SK-N-SH treated with all-trans-retinoic acid at 6 μM for 48 hours (cell line): ENCODE measurements at regions not wholly inside any gene's neighbourhood (a gene's known extent, or its start where the extent isn't known, plus 50 kb on each side); places are given as distances from the start of the nearest gene placed in this dataset.
A peak's percentile ranks its signal among the peaks of the same experiment; 100 is the strongest.

Experiments
- ATAC-seq: fragments of 200-7000 bp; cut with Tn5 transposase; 3 replicates; pipeline ENCODE4 v1.9.1; 2020; ENCODE audit warnings: mild to moderate bottlenecking, moderate library complexity
- ARNTL ChIP-seq: fragments of 450-650 bp; formaldehyde crosslinking; IDR thresholded peaks from 2 replicates; pipeline ENCODE4 v1.5.0; 2020; ENCODE audit warnings: low read depth, mild to moderate bottlenecking, moderate library complexity, borderline replicate concordance
- BACH2 ChIP-seq: fragments of 250-450 bp; sonication (Bioruptor Pico); IDR thresholded peaks from 2 replicates; pipeline ENCODE4 v1.9.0; 2021; ENCODE audit warnings: mild to moderate bottlenecking, borderline replicate concordance
- CSDC2 ChIP-seq: fragments of 250-450 bp; sonication (Bioruptor Pico); IDR thresholded peaks from 2 replicates; pipeline ENCODE4 v1.5.0; 2020; ENCODE audit warnings: mild to moderate bottlenecking, moderate library complexity
- CSRNP3 ChIP-seq: fragments of 250-450 bp; sonication (Bioruptor Pico); IDR thresholded peaks from 2 replicates; pipeline ENCODE4 v1.5.1; 2021; ENCODE audit warnings: mild to moderate bottlenecking, moderate library complexity
- GLIS3 ChIP-seq: fragments of 250-450 bp; sonication (Bioruptor Pico); IDR thresholded peaks from 2 replicates; pipeline ENCODE4 v1.5.0; 2020; ENCODE audit warnings: mild to moderate bottlenecking, moderate library complexity
- ISL1 ChIP-seq: fragments of 250-450 bp; sonication (Bioruptor Pico); IDR thresholded peaks from 2 replicates; pipeline ENCODE4 v2.1.2; 2022; ENCODE audit warnings: mild to moderate bottlenecking, moderate library complexity
- OSR1 ChIP-seq: fragments of 250-450 bp; sonication (Bioruptor Pico); IDR thresholded peaks from 2 replicates; pipeline ENCODE4 v1.8.0; 2022; ENCODE audit warnings: moderate library complexity, mild to moderate bottlenecking, inconsistent platforms
- PATZ1 ChIP-seq: fragments of 250-450 bp; sonication (Bioruptor Pico); IDR thresholded peaks from 2 replicates; pipeline ENCODE4 v1.8.0; 2020; ENCODE audit warnings: mild to moderate bottlenecking, moderate library complexity, borderline replicate concordance
- RARB ChIP-seq: fragments of 250-450 bp; sonication (Bioruptor Pico); IDR thresholded peaks from 2 replicates; pipeline ENCODE4 v1.8.0; 2021; ENCODE audit warnings: mild to moderate bottlenecking, moderate library complexity
- SNAI2 ChIP-seq: fragments of 250-450 bp; sonication (Bioruptor Pico); IDR thresholded peaks from 2 replicates; pipeline ENCODE4 v1.5.0; 2020; ENCODE audit warnings: mild to moderate bottlenecking, moderate library complexity
- TOX ChIP-seq: fragments of 250-450 bp; sonication (Bioruptor Pico); IDR thresholded peaks from 2 replicates; pipeline ENCODE4 v1.8.0; 2021; ENCODE audit warnings: mild to moderate bottlenecking, moderate library complexity, borderline replicate concordance
- ZC3H10 ChIP-seq: fragments of 250-450 bp; sonication (Bioruptor Pico); IDR thresholded peaks from 2 replicates; pipeline ENCODE4 v1.5.1; 2021; ENCODE audit warnings: mild to moderate bottlenecking, moderate library complexity
- ZFP30 ChIP-seq: fragments of 450-650 bp; formaldehyde crosslinking; IDR thresholded peaks from 2 replicates; pipeline ENCODE4 v1.5.0; 2022; ENCODE audit warnings: mild to moderate bottlenecking, moderate library complexity
- ZNF565 ChIP-seq: fragments of 450-650 bp; formaldehyde crosslinking; conservative IDR thresholded peaks from 2 replicates; pipeline ENCODE4 v1.5.0; 2020; ENCODE audit warnings: low read depth, mild to moderate bottlenecking, moderate library complexity
- ZNF70 ChIP-seq: fragments of 450-650 bp; formaldehyde crosslinking; IDR thresholded peaks from 2 replicates; pipeline ENCODE4 v1.5.0; 2020; ENCODE audit warnings: mild to moderate bottlenecking, moderate library complexity
- ZNF8 ChIP-seq: fragments of 450-650 bp; formaldehyde crosslinking; IDR thresholded peaks from 2 replicates; pipeline ENCODE4 v1.5.0; 2020; ENCODE audit warnings: mild to moderate bottlenecking, moderate library complexity
- TF ChIP-seq, protein P1 (sequence below): fragments of 250-450 bp; sonication (Bioruptor Pico); IDR thresholded peaks from 2 replicates; pipeline ENCODE4 v1.5.0; 2020; ENCODE audit warnings: mild to moderate bottlenecking, moderate library complexity
- TF ChIP-seq, protein P2 (sequence below): fragments of 250-450 bp; sonication (Bioruptor Pico); IDR thresholded peaks from 2 replicates; pipeline ENCODE4 v1.5.1; 2020; ENCODE audit warnings: low read depth, mild to moderate bottlenecking, moderate library complexity
- TF ChIP-seq, protein P3 (sequence below): fragments of 250-450 bp; sonication (Bioruptor Pico); IDR thresholded peaks from 2 replicates; pipeline ENCODE4 v1.8.0; 2021; ENCODE audit warnings: low read depth, mild to moderate bottlenecking, moderate library complexity, borderline replicate concordance

DNA sequence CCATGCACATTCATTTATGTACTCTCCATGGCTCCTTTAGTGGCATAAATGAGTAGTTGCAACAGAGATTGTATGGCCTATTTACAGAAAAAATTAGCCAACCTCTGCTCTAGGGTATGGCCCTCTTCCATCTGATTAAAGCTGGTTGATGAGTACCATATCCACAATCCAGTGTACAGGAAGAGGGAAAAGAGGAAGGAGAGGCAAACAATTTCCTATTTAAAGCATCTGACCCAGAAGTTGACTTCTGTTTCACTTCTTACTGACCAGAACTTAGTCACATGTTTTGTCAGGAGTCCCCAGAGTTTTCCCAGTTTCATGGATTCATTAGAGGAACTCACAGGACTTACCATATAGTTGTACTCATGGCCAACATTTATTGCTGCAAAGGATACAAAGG lies 68.6 kb upstream of the STARD4 start:
- no peak for ATAC-seq
- TF ChIP-seq, protein P1, sequence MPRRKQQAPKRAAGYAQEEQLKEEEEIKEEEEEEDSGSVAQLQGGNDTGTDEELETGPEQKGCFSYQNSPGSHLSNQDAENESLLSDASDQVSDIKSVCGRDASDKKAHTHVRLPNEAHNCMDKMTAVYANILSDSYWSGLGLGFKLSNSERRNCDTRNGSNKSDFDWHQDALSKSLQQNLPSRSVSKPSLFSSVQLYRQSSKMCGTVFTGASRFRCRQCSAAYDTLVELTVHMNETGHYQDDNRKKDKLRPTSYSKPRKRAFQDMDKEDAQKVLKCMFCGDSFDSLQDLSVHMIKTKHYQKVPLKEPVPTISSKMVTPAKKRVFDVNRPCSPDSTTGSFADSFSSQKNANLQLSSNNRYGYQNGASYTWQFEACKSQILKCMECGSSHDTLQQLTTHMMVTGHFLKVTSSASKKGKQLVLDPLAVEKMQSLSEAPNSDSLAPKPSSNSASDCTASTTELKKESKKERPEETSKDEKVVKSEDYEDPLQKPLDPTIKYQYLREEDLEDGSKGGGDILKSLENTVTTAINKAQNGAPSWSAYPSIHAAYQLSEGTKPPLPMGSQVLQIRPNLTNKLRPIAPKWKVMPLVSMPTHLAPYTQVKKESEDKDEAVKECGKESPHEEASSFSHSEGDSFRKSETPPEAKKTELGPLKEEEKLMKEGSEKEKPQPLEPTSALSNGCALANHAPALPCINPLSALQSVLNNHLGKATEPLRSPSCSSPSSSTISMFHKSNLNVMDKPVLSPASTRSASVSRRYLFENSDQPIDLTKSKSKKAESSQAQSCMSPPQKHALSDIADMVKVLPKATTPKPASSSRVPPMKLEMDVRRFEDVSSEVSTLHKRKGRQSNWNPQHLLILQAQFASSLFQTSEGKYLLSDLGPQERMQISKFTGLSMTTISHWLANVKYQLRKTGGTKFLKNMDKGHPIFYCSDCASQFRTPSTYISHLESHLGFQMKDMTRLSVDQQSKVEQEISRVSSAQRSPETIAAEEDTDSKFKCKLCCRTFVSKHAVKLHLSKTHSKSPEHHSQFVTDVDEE, result no peak
- no peak for TF ChIP-seq GLIS3 (CRISPR knock-in tag)

- TF ChIP-seq PATZ1 (CRISPR knock-in tag) (no peak), ZNF70 (CRISPR knock-in tag) (no peak), GLIS3 (CRISPR knock-in tag) (no peak), OSR1 (CRISPR knock-in tag) (no peak), ZC3H10 (CRISPR knock-in tag) (no peak), ZNF8 (CRISPR knock-in tag) (no peak), ARNTL (CRISPR knock-in tag) (no peak), ZFP30 (CRISPR knock-in tag) (no peak), ISL1 (CRISPR knock-in tag) (no peak), SNAI2 (no peak), BACH2 (CRISPR knock-in tag) (no peak)
- TF ChIP-seq, protein P2, sequence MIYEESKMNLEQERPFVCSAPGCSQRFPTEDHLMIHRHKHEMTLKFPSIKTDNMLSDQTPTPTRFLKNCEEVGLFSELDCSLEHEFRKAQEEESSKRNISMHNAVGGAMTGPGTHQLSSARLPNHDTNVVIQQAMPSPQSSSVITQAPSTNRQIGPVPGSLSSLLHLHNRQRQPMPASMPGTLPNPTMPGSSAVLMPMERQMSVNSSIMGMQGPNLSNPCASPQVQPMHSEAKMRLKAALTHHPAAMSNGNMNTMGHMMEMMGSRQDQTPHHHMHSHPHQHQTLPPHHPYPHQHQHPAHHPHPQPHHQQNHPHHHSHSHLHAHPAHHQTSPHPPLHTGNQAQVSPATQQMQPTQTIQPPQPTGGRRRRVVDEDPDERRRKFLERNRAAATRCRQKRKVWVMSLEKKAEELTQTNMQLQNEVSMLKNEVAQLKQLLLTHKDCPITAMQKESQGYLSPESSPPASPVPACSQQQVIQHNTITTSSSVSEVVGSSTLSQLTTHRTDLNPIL, result no peak
- ATAC-seq, result no peak
Measured at GRCh38 chr5:111574311-111574710, 62.0 kb upstream of the STARD4 start.

GRCh38 chr5:111572561-111572960 lies 60.2 kb upstream of the STARD4 start:
- no peak for TF ChIP-seq CSDC2 (CRISPR knock-in tag)
- no peak for TF ChIP-seq RARB (CRISPR knock-in tag)
- TF ChIP-seq ARNTL (CRISPR knock-in tag), result no peak
- no peak for TF ChIP-seq ZNF565
- no peak for TF ChIP-seq CSRNP3 (CRISPR knock-in tag)
- TF ChIP-seq, protein P2, result no peak
- TF ChIP-seq TOX, result no peak
- TF ChIP-seq SNAI2, result no peak
- ATAC-seq, result no peak

DNA sequence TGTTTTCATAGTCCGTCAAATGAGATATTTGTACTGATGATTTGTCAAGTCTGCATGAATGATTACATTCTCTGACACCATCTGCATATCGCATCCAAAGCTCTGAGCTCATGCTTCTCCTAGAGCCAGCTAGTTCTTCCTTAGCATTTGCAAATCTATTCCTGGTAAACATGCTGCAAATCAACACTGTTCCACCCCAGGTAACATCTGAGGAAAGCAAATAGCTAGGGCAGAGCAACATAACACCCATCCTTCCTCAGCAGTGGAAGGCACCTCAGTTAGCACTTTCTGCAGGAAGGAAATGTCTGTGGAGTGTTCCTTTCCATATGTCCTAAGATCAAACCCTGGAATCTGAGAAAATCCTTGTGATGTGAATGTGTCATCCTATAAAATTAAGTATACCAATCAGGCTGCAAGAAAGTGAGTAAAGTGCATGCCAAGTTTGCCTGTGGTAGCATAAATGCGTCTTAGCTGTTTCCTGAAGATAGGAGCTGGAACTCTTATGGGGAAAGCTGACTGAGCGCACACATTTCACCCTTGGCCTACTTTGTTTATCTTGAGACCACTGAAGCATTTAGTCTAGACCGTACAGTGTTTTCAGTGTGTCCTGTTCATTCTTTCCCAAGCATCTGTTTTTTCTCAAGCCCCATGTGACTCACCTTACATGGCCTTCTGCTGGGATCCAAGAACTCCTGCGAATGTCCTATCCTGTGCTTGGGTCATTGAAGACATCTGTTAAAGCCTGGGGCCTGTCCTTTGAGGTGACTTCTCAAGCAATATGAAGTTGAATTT lies 50.9 kb upstream of the STARD4 start:
- ATAC-seq, result peak; percentile 75
- TF ChIP-seq CSDC2 (CRISPR knock-in tag) (peak; percentile 56; the same call in 1 of the 2 replicates), TOX (no peak), OSR1 (CRISPR knock-in tag) (no peak), ISL1 (CRISPR knock-in tag) (peak; percentile 39), CSRNP3 (CRISPR knock-in tag) (no peak), RARB (CRISPR knock-in tag) (no peak)
- TF ChIP-seq, protein P3, sequence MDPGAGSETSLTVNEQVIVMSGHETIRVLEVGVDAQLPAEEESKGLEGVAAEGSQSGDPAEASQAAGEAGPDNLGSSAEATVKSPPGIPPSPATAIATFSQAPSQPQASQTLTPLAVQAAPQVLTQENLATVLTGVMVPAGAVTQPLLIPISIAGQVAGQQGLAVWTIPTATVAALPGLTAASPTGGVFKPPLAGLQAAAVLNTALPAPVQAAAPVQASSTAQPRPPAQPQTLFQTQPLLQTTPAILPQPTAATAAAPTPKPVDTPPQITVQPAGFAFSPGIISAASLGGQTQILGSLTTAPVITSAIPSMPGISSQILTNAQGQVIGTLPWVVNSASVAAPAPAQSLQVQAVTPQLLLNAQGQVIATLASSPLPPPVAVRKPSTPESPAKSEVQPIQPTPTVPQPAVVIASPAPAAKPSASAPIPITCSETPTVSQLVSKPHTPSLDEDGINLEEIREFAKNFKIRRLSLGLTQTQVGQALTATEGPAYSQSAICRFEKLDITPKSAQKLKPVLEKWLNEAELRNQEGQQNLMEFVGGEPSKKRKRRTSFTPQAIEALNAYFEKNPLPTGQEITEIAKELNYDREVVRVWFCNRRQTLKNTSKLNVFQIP (CRISPR knock-in tag), result no peak
- TF ChIP-seq, protein P1, result no peak
